Brain microvascular endothelial cell (primary cell): ENCODE measurements at regions not wholly inside any gene's neighbourhood (a gene's known extent, or its start where the extent isn't known, plus 50 kb on each side); places are given as distances from the start of the nearest gene placed in this dataset.

Source experiments
- DNase-seq: peaks from one replicate; pipeline ENCODE4 v3.0.0-alpha.2; 2020
- H3K27ac ChIP-seq: fragments of 250-450 bp; sonication (Bioruptor Pico); 2 replicates; pipeline ENCODE4 v1.5.1; 2020; ENCODE audit warnings: mild to moderate bottlenecking, moderate library complexity
- H3K27me3 ChIP-seq: fragments of 250-450 bp; sonication (Bioruptor Pico); replicated peaks from 2 replicates; pipeline ENCODE4 v1.5.1; 2020; ENCODE audit warnings: mild to moderate bottlenecking
- H3K36me3 ChIP-seq: fragments of 250-450 bp; sonication (Bioruptor Pico); replicated peaks from 2 replicates; pipeline ENCODE4 v1.5.1; 2020; ENCODE audit warnings: mild to moderate bottlenecking
- H3K4me3 ChIP-seq: 2 replicates; pipeline ENCODE4 v1.5.1; 2011; ENCODE audit warnings: low read depth, mild to moderate bottlenecking, control low read depth, low read length, moderate library complexity
- in situ Hi-C: cut with HindIII; loops from 2 replicates; pipeline ENCODE4 v1.10.0; 2017; ENCODE audit warnings: low sequenced_read_pairs, low pct_ligation_motif_present
- TF ChIP-seq, protein P1 (sequence below): IDR thresholded peaks from 2 replicates; pipeline ENCODE4 v1.5.1; 2011; ENCODE audit warnings: low read depth, mild to moderate bottlenecking, moderate library complexity, low read length, control low read depth, inconsistent platforms; ENCODE audit errors: missing control alignments

DNA sequence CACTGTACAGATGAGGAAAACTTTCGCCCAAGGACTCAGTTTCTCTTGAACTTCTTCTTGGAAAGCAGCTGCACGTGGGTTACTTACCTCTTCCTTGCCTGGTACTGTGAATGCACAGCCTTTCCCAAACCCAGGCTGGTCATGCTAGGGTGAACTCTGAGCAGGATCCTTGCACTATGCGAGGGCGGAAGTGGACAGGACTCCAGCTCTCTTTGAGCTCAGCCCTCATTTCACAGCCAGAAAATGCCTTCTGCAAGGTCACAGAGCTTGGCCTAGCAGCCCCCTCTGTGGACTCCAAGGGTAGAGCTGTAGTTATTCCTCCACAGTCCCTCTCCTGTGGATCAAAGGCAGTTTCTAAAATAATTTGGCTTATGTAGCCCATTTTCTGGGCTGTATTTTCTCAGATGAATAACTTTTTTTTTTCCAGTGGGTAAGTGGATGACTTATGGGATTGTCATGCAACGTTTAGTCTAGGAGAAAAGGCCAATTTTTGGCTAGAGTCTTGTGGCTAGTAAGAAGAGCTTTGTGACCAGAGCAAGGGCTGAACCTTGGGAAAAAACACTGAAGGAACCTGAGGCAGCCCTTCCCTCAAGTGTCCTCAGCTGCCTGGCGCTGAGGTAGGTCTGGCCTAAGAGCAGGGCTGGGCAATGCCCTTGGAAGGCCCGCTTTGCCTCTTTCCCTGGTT, 172.7 kb downstream of the SCP2D1 start:
- no peak overlapping the region for H3K27ac ChIP-seq
- H3K4me3 ChIP-seq, result no peak overlapping the region
- in situ Hi-C loops, result no loop called here
- no peaks in the 10 kb centered on the region for H3K27me3 ChIP-seq
- TF ChIP-seq, protein P1, sequence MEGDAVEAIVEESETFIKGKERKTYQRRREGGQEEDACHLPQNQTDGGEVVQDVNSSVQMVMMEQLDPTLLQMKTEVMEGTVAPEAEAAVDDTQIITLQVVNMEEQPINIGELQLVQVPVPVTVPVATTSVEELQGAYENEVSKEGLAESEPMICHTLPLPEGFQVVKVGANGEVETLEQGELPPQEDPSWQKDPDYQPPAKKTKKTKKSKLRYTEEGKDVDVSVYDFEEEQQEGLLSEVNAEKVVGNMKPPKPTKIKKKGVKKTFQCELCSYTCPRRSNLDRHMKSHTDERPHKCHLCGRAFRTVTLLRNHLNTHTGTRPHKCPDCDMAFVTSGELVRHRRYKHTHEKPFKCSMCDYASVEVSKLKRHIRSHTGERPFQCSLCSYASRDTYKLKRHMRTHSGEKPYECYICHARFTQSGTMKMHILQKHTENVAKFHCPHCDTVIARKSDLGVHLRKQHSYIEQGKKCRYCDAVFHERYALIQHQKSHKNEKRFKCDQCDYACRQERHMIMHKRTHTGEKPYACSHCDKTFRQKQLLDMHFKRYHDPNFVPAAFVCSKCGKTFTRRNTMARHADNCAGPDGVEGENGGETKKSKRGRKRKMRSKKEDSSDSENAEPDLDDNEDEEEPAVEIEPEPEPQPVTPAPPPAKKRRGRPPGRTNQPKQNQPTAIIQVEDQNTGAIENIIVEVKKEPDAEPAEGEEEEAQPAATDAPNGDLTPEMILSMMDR, result no peak
- DNase-seq, result no peak
- no peaks in the 10 kb centered on the region for H3K36me3 ChIP-seq

DNA sequence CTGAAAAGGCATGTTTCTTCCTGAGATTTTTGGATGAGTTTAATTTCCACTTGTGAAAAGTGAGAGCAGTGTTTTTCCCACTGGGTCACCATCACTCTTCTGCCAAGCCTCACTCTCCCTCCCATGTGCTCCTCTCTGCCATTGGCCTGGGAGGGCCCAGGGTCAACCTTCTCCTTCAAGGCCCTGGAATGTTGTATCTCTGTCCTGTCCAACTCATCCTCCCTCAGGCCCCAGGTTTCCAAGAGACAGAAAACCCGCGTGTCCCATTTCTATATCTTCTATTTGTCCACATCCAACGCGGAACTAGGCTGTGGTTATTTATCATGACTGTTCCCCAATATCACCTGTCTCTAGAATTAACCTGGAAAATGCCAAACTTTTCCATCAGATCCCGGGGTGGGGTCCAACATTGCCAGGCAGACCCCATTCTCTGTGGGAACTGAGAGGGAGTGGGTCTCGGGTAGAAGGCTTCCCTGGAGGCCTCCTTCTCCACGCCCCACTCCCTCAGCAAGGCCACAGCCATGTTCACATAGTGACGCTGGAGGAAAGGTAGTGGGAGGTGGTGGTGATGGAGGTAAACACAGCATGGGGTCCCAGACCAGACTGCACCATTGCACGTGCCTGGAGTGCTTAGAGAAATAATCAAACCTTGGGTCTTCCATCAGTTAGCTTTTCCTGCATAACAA, 173.5 kb downstream of the SCP2D1 start:
- TF ChIP-seq, protein P1, result no peak
- in situ Hi-C loops, result no loop called here
- DNase-seq, result no peak
- Histone ChIP-seq H3K27me3 (no peaks in the 10 kb centered on the region), H3K36me3 (no peaks in the 10 kb centered on the region), H3K4me3 (no peak overlapping the region), H3K27ac (no peak overlapping the region)

DNA sequence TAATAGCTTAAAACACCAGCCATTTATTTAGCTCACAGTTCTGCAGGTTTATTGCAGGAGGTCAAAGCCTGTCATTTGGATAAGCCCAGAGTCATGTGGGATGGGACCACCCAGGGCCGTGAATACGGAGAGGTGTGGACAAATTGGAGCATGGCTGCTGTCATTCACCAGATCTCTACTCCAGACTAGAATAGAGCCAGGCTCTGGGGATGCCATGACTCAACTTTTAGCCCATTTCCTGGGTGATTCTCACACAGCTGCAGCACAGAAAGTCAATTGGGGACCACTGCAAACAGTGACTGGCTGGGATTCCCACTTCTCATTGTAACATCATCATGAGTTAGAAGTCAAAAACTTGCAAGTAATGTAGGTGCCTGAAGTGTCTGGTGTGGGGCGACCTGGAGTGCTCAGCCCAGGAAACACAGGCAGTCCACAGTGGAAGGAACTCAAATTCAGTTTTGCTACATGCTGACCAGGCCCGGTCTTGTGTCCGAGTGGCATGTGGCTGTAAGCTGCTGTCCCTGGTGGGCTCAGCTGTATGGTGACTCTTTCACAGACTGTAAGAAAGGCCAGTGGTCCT, 174.3 kb downstream of the SCP2D1 start:
- Histone ChIP-seq H3K27ac (no peak overlapping the region), H3K36me3 (no peaks in the 10 kb centered on the region), H3K27me3 (no peaks in the 10 kb centered on the region), H3K4me3 (no peak overlapping the region)
- no peak for DNase-seq
- in situ Hi-C loops, result no loop called here
- TF ChIP-seq, protein P1, result no peak

DNA sequence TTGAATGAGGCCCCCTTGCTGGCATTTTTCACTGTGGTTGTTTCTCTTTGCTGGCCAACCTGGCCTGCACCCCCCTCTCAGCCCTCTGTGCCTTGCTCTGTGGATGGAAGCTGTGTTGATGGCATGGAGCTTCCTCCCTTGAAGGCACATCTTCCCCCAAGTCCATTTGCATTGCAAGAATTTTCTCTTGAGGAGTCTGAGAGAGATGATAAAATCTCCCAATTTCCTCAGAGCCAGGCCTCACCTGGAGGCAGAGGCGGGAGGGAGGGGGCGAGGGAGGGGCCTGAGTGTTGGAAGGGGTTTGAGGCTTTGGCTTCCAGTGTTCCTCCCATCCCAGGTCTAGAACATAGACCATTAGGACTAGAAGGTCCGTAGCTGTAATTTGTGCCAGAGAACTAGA, 175.1 kb downstream of the SCP2D1 start:
- no peak for DNase-seq
- TF ChIP-seq, protein P1, result no peak
- in situ Hi-C loops, result no loop called here
- H3K4me3 ChIP-seq, result no peak overlapping the region
- no peak overlapping the region for H3K27ac ChIP-seq
- no peaks in the 10 kb centered on the region for H3K36me3 ChIP-seq
- no peaks in the 10 kb centered on the region for H3K27me3 ChIP-seq

DNA sequence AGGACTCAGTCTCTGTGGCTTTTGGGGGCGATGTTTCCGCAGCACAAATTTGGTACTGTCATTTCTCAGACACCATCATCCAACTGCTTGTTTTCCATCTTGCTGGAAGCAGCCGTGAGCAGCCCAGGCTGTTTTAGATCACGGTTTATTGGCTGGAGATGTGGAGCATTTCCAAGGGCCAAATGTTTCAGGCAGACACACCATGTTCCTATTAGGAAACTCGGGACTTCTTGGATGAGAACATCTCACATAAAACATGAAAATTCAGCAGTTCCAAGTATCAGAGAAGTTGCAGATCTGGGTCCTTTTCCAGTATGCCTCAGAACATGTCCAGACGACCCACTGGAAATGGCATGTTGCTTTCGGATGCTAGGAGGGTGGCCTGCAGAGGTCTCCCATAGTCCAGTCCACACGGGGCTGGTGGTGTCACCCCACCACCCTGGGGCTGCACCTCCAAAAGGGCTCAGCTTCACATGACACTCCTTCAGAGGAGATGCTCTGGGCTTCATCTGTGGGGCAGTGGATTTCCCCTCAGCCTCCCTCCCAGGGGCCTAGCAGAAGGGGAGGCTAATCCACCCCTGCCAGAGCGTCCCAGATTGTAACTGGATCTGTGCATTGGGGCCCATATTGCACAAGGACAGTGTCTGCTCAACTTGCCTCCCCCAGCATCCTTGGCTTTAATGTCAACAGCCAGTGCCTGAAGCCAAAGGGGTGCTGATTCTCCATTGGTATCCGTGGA, 176.3 kb downstream of the SCP2D1 start:
- Histone ChIP-seq H3K27ac (no peak overlapping the region), H3K27me3 (no peaks in the 10 kb centered on the region), H3K4me3 (no peak overlapping the region), H3K36me3 (no peaks in the 10 kb centered on the region)
- TF ChIP-seq, protein P1, result no peak
- in situ Hi-C loops, result no loop called here
- DNase-seq, result no peak
